ENCODE measurements at regions not wholly inside any gene's neighbourhood (a gene's known extent, or its start where the extent isn't known, plus 50 kb on each side); places are given as distances from the start of the nearest gene placed in this dataset.

- no peak for DNase-seq
Measured at GRCh38 chr13:80668452-80668851, 327.5 kb upstream of the SPRY2 start.

GRCh38 chr13:80666782-80667552, 326.0 kb upstream of the SPRY2 start:
- DNase-seq: no peak

- DNase-seq: no peak
Measured at GRCh38 chr13:80665792-80666333, 324.9 kb upstream of the SPRY2 start.

GRCh38 chr13:80664950-80665349, 324.0 kb upstream of the SPRY2 start:
- DNase-seq: no peak

GRCh38 chr13:80663788-80664187, 322.9 kb upstream of the SPRY2 start:
- DNase-seq: no peak

- no peak for DNase-seq
Measured at GRCh38 chr13:80658705-80659104, 317.8 kb upstream of the SPRY2 start.

- DNase-seq: no peak
Measured at GRCh38 chr13:80656512-80656904, 315.6 kb upstream of the SPRY2 start.

GRCh38 chr13:80655778-80656511, 315.0 kb upstream of the SPRY2 start:
- DNase-seq: no peak

GRCh38 chr13:80654638-80655249, 313.8 kb upstream of the SPRY2 start:
- no peak for DNase-seq

GRCh38 chr13:80649274-80649673, 308.3 kb upstream of the SPRY2 start:
- no peak for DNase-seq

GRCh38 chr13:80642641-80643040, 301.7 kb upstream of the SPRY2 start:
- DNase-seq: no peak

- DNase-seq: no peak
Measured at GRCh38 chr13:80633251-80633650, 292.3 kb upstream of the SPRY2 start.

GRCh38 chr13:80630685-80631121, 289.8 kb upstream of the SPRY2 start:
- no peak for DNase-seq

- DNase-seq: no peak
Measured at GRCh38 chr13:80618781-80619180, 277.9 kb upstream of the SPRY2 start.

GRCh38 chr13:80612804-80613203, 271.9 kb upstream of the SPRY2 start:
- no peak for DNase-seq

GRCh38 chr13:80611310-80611709, 270.4 kb upstream of the SPRY2 start:
- no peak for DNase-seq

- no peak for DNase-seq
Measured at GRCh38 chr13:80605716-80606115, 264.8 kb upstream of the SPRY2 start.

- no peak for DNase-seq
Measured at GRCh38 chr13:80605011-80605410, 264.1 kb upstream of the SPRY2 start.

- DNase-seq: no peak
Measured at GRCh38 chr13:80604098-80604497, 263.2 kb upstream of the SPRY2 start.

- DNase-seq: no peak
Measured at GRCh38 chr13:80603351-80603750, 262.4 kb upstream of the SPRY2 start.

- DNase-seq: no peak
Measured at GRCh38 chr13:80599765-80600164, 258.8 kb upstream of the SPRY2 start.

- DNase-seq: no peak
Measured at GRCh38 chr13:80598189-80598588, 257.3 kb upstream of the SPRY2 start.

GRCh38 chr13:80591976-80592740, 251.2 kb upstream of the SPRY2 start:
- DNase-seq: no peak
